HepG2 (cell line): ENCODE measurements at regions not wholly inside any gene's neighbourhood (a gene's known extent, or its start where the extent isn't known, plus 50 kb on each side); places are given as distances from the start of the nearest gene placed in this dataset.

ENCODE experiments used
- ATAC-seq: fragments of 200-7000 bp; cut with Tn5 transposase; 3 replicates; pipeline ENCODE4 v1.9.1; 2020; ENCODE audit warnings: mild to moderate bottlenecking, moderate library complexity
- BruUV-seq: library from RNA; stranded (reverse); fragments of 400-500 nt; replicated peaks from 2 replicates; lab custom pipeline; 2021; lab: Mats Ljungman, UMichigan
- CTCF ChIA-PET: fragments of 300-600 bp; formaldehyde crosslinking; extraction: SDS; loops from one replicate; lab custom pipeline; 2021; ENCODE audit warnings: low total read pairs, inconsistent platforms, low intra/inter-chr PET ratio; lab: Yijun Ruan, JAX
- POLR2A ChIA-PET: fragments of 350-600 bp; sonication (Branson Sonifier 250); formaldehyde crosslinking; loops from one replicate; lab custom pipeline; 2020; ENCODE audit warnings: antibody characterized with exemption, inconsistent platforms; lab: Yijun Ruan, JAX
- DNase-seq: peaks from one replicate; pipeline ENCODE4 v3.0.0-alpha.2; 2015; ENCODE audit warnings: low spot score
- FAIRE-seq: peaks from 3 replicates; lab custom pipeline; 2011; peaks lifted over from hg19 to GRCh38; lab: Jason Lieb, UNC
- H2AFZ ChIP-seq: one replicate; pipeline ENCODE4 v1.6.1; 2011; ENCODE audit warnings: low read length, inconsistent platforms
- H3K27ac ChIP-seq: fragments of 300-600 bp; 3 replicates; pipeline ENCODE4 v1.8.0; 2011; ENCODE audit warnings: mixed run types, mild to moderate bottlenecking, mixed read lengths, low read length, inconsistent platforms; ENCODE audit not compliant: insufficient read depth; ENCODE audit errors: extremely low read length
- H3K27me3 ChIP-seq, 2 experiments: fragments of 200-600 bp in 1 of 2; 2 replicates in 1 of 2; 3 replicates in 1 of 2; pipeline versions ENCODE4 v1.6.0 to v1.8.0; 2011; ENCODE audit warnings: low read length in 2 of 2, mild to moderate bottlenecking in 2 of 2, moderate library complexity in 2 of 2, inconsistent platforms in 1 of 2; ENCODE audit not compliant: insufficient read depth in 2 of 2, control insufficient read depth in 1 of 2
- H3K36me3 ChIP-seq, 2 experiments: fragments of 200-600 bp in 1 of 2; replicated peaks in 1 of 2; 2 replicates in 1 of 2; 3 replicates in 1 of 2; pipeline versions ENCODE4 v1.5.1 to v1.8.0; 2011; ENCODE audit warnings: low read length in 2 of 2, inconsistent platforms in 1 of 2; ENCODE audit not compliant: insufficient read depth in 2 of 2, control insufficient read depth in 1 of 2
- H3K4me1 ChIP-seq: 2 replicates; pipeline ENCODE4 v1.5.1; 2012; ENCODE audit warnings: low read length, inconsistent platforms; ENCODE audit not compliant: insufficient read depth
- H3K4me2 ChIP-seq: 2 replicates; pipeline ENCODE4 v1.6.0; 2011; ENCODE audit warnings: low read depth, low read length, inconsistent platforms
- H3K4me3 ChIP-seq, 3 experiments: fragments of 200-600 bp in 1 of 3; sonication (generic), shearing (Covaris generic) in 1 of 3; replicated peaks in 1 of 3; 2 replicates each; pipeline ENCODE4 v1.5.1; 2011 to 2016; ENCODE audit warnings: low read length in 3 of 3, inconsistent platforms in 2 of 3, low read depth in 2 of 3, mild to moderate bottlenecking in 2 of 3, control low read depth in 1 of 3, mixed read lengths in 1 of 3; ENCODE audit not compliant: insufficient read depth in 1 of 3
- H3K79me2 ChIP-seq: one replicate; pipeline ENCODE4 v1.6.1; 2011; ENCODE audit warnings: low read length, inconsistent platforms; ENCODE audit not compliant: insufficient read depth
- H3K9ac ChIP-seq: 2 replicates; pipeline ENCODE4 v1.6.0; 2011; ENCODE audit warnings: mild to moderate bottlenecking, low read depth, low read length, inconsistent platforms; ENCODE audit not compliant: insufficient read depth
- H3K9me3 ChIP-seq: 2 replicates; pipeline ENCODE4 v1.5.1; 2012; ENCODE audit warnings: mild to moderate bottlenecking, low read length
- H4K20me1 ChIP-seq: 2 replicates; pipeline ENCODE4 v1.6.0; 2011; ENCODE audit warnings: inconsistent platforms, mild to moderate bottlenecking, low read length, moderate library complexity; ENCODE audit not compliant: insufficient read depth
- ARNT2 ChIP-seq: sonication (generic); formaldehyde crosslinking; IDR thresholded peaks from 2 replicates; pipeline ENCODE4 v1.8.0; 2022; ENCODE audit warnings: mild to moderate bottlenecking, low read depth, missing genetic modification reagents, moderate library complexity
- CCDC6 ChIP-seq: sonication (generic); formaldehyde crosslinking; IDR thresholded peaks from 2 replicates; pipeline ENCODE4 v1.8.1; 2022; ENCODE audit warnings: mild to moderate bottlenecking, missing genetic modification reagents, moderate library complexity
- CREM ChIP-seq, 2 experiments: sonication (generic) in 1 of 2; formaldehyde crosslinking in 1 of 2; IDR thresholded peaks; 2 replicates each; pipeline versions ENCODE4 v1.4.0 to v1.6.1; 2016 to 2020; ENCODE audit warnings: antibody characterized with exemption in 1 of 2, mild to moderate bottlenecking in 1 of 2, missing genetic modification reagents in 1 of 2
- GLI4 ChIP-seq: sonication (generic); formaldehyde crosslinking; IDR thresholded peaks from 2 replicates; pipeline ENCODE4 v1.5.1; 2020; ENCODE audit warnings: missing genetic modification reagents, mild to moderate bottlenecking, moderate library complexity, borderline replicate concordance
- HMG20A ChIP-seq: IDR thresholded peaks from 2 replicates; pipeline ENCODE4 v1.6.1; 2016; ENCODE audit warnings: borderline replicate concordance
- HOXA3 ChIP-seq: sonication (generic); formaldehyde crosslinking; IDR thresholded peaks from 2 replicates; pipeline ENCODE4 v1.5.0; 2020; ENCODE audit warnings: missing genetic modification reagents
- NCOA5 ChIP-seq: sonication (generic); formaldehyde crosslinking; IDR thresholded peaks from 2 replicates; pipeline ENCODE4 v1.4.0; 2020; ENCODE audit warnings: missing genetic modification reagents
- SRSF1 ChIP-seq: fragments of 200-400 bp; formaldehyde crosslinking; optimal IDR thresholded peaks from 2 replicates; pipeline ENCODE3; 2017; ENCODE audit warnings: mild to moderate bottlenecking, low read depth, low read length, moderate library complexity
- SSRP1 ChIP-seq: IDR thresholded peaks from 2 replicates; pipeline ENCODE4 v1.6.1; 2016; ENCODE audit warnings: control low read depth
- TOPORS ChIP-seq: sonication (generic); formaldehyde crosslinking; IDR thresholded peaks from 2 replicates; pipeline ENCODE4 v1.8.0; 2023; ENCODE audit warnings: mild to moderate bottlenecking, missing genetic modification reagents
- TP53 ChIP-seq: sonication (generic); formaldehyde crosslinking; conservative IDR thresholded peaks from 2 replicates; pipeline ENCODE4 v1.4.0; 2020; ENCODE audit warnings: missing genetic modification reagents
- ZBTB20 ChIP-seq: sonication (generic); formaldehyde crosslinking; IDR thresholded peaks from 2 replicates; pipeline ENCODE4 v1.8.1; 2023; ENCODE audit warnings: missing genetic modification reagents, low read depth, mild to moderate bottlenecking, borderline replicate concordance
- ZBTB26 ChIP-seq: IDR thresholded peaks from 2 replicates; pipeline ENCODE4 v1.6.1; 2016; ENCODE audit warnings: missing compliant biosample characterization, missing genetic modification reagents, borderline replicate concordance
- ZBTB33 ChIP-seq: sonication (generic); formaldehyde crosslinking; IDR thresholded peaks from 2 replicates; pipeline ENCODE4 v1.4.0; 2020; ENCODE audit warnings: missing genetic modification reagents
- ZBTB38 ChIP-seq: sonication (generic); formaldehyde crosslinking; IDR thresholded peaks from 2 replicates; pipeline ENCODE4 v1.5.1; 2020; ENCODE audit warnings: mild to moderate bottlenecking, missing genetic modification reagents
- ZNF17 ChIP-seq: sonication (generic); formaldehyde crosslinking; IDR thresholded peaks from 2 replicates; pipeline ENCODE4 v1.5.0; 2020; ENCODE audit warnings: mild to moderate bottlenecking, missing genetic modification reagents
- ZNF280D ChIP-seq: sonication (generic); formaldehyde crosslinking; IDR thresholded peaks from 2 replicates; pipeline ENCODE4 v1.5.1; 2020; ENCODE audit warnings: mild to moderate bottlenecking, missing genetic modification reagents
- ZNF772 ChIP-seq: sonication (generic); formaldehyde crosslinking; IDR thresholded peaks from 2 replicates; pipeline ENCODE4 v1.5.0; 2020; ENCODE audit warnings: mild to moderate bottlenecking, missing genetic modification reagents
- ZNF780A ChIP-seq: sonication (generic); formaldehyde crosslinking; IDR thresholded peaks from 2 replicates; pipeline ENCODE4 v1.8.0; 2022; ENCODE audit warnings: mild to moderate bottlenecking, missing genetic modification reagents, moderate library complexity
- WGBS: methylation state at CpG from one replicate; pipeline ENCODE4 v1.1.6; 2017; ENCODE audit warnings: low lambda C conversion rate; 5-methylcytosine and 5-hydroxymethylcytosine counted together
- in situ Hi-C: cut with HindIII; loops from 2 replicates; pipeline ENCODE4 v1.10.0; 2017; ENCODE audit warnings: low pct_unique_long_range_greater_than_20kb; ENCODE audit not compliant: extremely low pct_ligation_motif_present
- intact Hi-C: fragments of 100-400 bp; cut with micrococcal nuclease; formaldehyde crosslinking; loops from one replicate; pipeline ENCODE4 v1.10.0; 2022; ENCODE audit not compliant: unreplicated experiment

- TF ChIP-seq CREM (IDR thresholded peaks at IDR 0.05) (no peak), CREM (CRISPR knock-in tag; IDR thresholded peaks at IDR 0.05) (no peak), ARNT2 (CRISPR knock-in tag) (no peak), ZBTB20 (CRISPR knock-in tag) (no peak), CCDC6 (no peak), TOPORS (CRISPR knock-in tag) (no peak)
Observed at GRCh38 chr2:51085420-51086068, 53.6 kb upstream of the NRXN1 start (continued).

GRCh38 chr2:51084750-51085149 is 52.8 kb upstream of the NRXN1 start:
- BruUV-seq = no TSS peak
- FAIRE-seq = no peak
- WGBS = 0% methylated on average over 2 of the region's 2 CpGs
- TF ChIP-seq HMG20A (CRISPR knock-in tag) (no peak), SSRP1 (no peak), ZNF772 (CRISPR knock-in tag) (no peak), ZNF280D (CRISPR knock-in tag) (no peak), ZBTB38 (CRISPR knock-in tag) (no peak), ZNF17 (CRISPR knock-in tag) (no peak), ZBTB26 (no peak), SRSF1 (no peak), TP53 (no peak), NCOA5 (CRISPR knock-in tag) (no peak), GLI4 (CRISPR knock-in tag) (no peak), ZNF780A (CRISPR knock-in tag) (no peak), HOXA3 (no peak), ZBTB33 (CRISPR knock-in tag) (no peak)

More at GRCh38 chr2:51084750-51085149, 52.8 kb upstream of the NRXN1 start:
- no peaks in the 10 kb centered on the region for H3K4me1 ChIP-seq
- POLR2A ChIA-PET = no interaction called here
- no peak overlapping the region for H3K9ac ChIP-seq
- in situ Hi-C loops = no loop called here
- CTCF ChIA-PET = no interaction called here
- ATAC-seq = peak; percentile 62
- H3K79me2 ChIP-seq = no peaks in the 10 kb centered on the region
- no peaks in the 10 kb centered on the region for H3K27me3 ChIP-seq
- no peak for DNase-seq
- no peak overlapping the region for H2AFZ ChIP-seq
- H4K20me1 ChIP-seq = no peaks in the 10 kb centered on the region
- no peak overlapping the region for H3K4me2 ChIP-seq
- no peaks in the 10 kb centered on the region for H3K36me3 ChIP-seq
- intact Hi-C loops = no loop called here
- no peak overlapping the region for H3K27ac ChIP-seq
- no peaks in the 10 kb centered on the region for H3K9me3 ChIP-seq
- no peak overlapping the region for H3K4me3 ChIP-seq
